ENCODE measurements at regions not wholly inside any gene's neighbourhood (a gene's known extent, or its start where the extent isn't known, plus 50 kb on each side); places are given as distances from the start of the nearest gene placed in this dataset.
"Not testable (repeated sequence)": the region's sequence is repeated elsewhere in the genome, so short reads cannot be mapped to it uniquely, and the experiment has no call there.

- no peak overlapping the region for H3K27ac Mint-ChIP-seq
- H3K27me3 Mint-ChIP-seq = no peaks in the 10 kb centered on the region
- H3K4me3 Mint-ChIP-seq = no peak overlapping the region
- no peaks in the 10 kb centered on the region for H3K4me1 Mint-ChIP-seq
- H3K9me3 Mint-ChIP-seq = peaks cover 6 to 16% (median 7%) of the 10 kb centered on the region in 7 donors
- H3K36me3 Mint-ChIP-seq = no peaks in the 10 kb centered on the region
- ATAC-seq (ENCODE audit: low read depth in 2 of 2) (no peak), DNase-seq (no peak)
These were observed 353.0 kb upstream of the IRS4 start for GRCh38 chrX:109089359-109089758.

- Mint-ChIP-seq H3K9me3 (peaks cover 0 to 20% (median 9%) of the 10 kb centered on the region in 7 donors), H3K36me3 (no peaks in the 10 kb centered on the region), H3K27ac (no peak overlapping the region), H3K27me3 (no peaks in the 10 kb centered on the region), H3K4me3 (no peak overlapping the region), H3K4me1 (no peaks in the 10 kb centered on the region)
- no peak for ATAC-seq (ENCODE audit: low read depth in 2 of 2)
- DNase-seq = no peak
These were observed 341.4 kb upstream of the IRS4 start for GRCh38 chrX:109077788-109078187.

DNA sequence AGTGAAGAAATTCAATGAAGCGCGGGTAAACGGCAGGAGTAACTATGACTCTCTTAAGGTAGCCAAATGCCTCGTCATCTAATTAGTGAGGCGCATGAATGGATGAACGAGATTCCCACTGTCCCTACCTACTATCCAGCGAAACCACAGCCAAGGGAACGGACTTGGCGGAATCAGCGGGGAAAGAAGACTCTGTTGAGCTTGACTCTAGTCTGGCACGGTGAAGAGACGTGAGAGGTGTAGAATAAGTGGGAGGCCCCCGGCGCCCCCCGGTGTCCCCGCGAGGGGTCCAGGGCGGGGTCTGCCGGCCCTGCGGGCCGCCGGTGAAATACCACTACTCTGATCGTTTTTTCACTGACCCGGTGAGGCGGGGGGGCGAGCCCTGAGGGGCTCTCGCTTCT lies 317.8 kb upstream of the IRS4 start:
- H3K27ac Mint-ChIP-seq; H3K36me3 Mint-ChIP-seq; H3K27me3 Mint-ChIP-seq; H3K9me3 Mint-ChIP-seq; DNase-seq; H3K4me3 Mint-ChIP-seq; H3K4me1 Mint-ChIP-seq; ATAC-seq (ENCODE audit: low read depth in 2 of 2): not testable (repeated sequence)

GRCh38 chrX:109049903-109050302 lies 313.5 kb upstream of the IRS4 start:
- Mint-ChIP-seq H3K36me3 (no peaks in the 10 kb centered on the region), H3K9me3 (peaks cover 0 to 8% (median 0%) of the 10 kb centered on the region in 7 donors), H3K4me3 (no peak overlapping the region), H3K27me3 (no peaks in the 10 kb centered on the region), H3K27ac (peak overlapping the region in 2 of 6 donors; percentile 48 to 75), H3K4me1 (no peaks in the 10 kb centered on the region)
- DNase-seq = no peak
- no peak for ATAC-seq (ENCODE audit: low read depth in 2 of 2)

DNA sequence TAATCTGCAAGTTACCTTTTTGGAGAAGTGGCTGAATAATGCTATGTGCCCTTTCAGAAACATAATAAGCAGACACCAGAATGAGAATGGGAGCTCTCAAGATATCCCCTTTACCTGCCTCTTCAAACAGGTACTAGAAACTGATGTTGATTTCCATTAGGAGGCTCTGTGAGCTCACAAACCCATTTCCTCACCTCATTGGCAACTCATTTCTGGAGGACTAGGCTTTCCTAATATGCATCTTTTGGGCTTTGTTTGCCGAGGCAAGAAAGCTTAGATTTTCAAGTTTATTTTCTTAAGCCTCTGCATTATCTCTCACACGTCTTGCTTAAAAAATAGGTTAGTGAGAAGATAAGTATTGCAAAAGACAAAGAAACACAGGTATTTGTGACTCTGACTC lies 313.1 kb upstream of the IRS4 start:
- Mint-ChIP-seq H3K4me3 (no peak overlapping the region), H3K27me3 (no peaks in the 10 kb centered on the region), H3K9me3 (peaks cover 0 to 8% (median 0%) of the 10 kb centered on the region in 7 donors), H3K36me3 (no peaks in the 10 kb centered on the region), H3K4me1 (no peaks in the 10 kb centered on the region), H3K27ac (no peak overlapping the region)
- no peak for ATAC-seq (ENCODE audit: low read depth in 2 of 2)
- no peak for DNase-seq

DNA sequence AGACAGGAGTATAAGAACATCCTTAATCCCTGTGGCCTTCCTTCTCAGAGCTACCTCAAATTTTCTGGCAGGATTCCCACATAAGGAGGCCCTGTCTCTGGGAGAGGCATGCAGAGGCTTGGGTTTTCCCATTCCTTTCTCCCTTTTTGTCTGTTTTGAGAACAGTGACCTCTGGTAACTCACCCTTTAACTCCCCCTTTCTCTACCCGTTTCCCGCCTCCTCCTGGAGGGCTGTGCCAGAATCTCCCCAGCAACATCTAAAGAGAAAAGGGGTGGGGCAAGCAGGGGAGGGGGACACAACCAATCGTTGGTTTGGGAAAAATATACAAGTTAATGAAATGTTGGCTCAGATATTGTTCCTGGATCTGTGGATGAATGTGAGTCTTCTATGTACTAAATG lies 303.7 kb upstream of the IRS4 start:
- Mint-ChIP-seq H3K4me1 (no peaks in the 10 kb centered on the region), H3K27ac (no peak overlapping the region), H3K4me3 (no peak overlapping the region), H3K9me3 (peaks cover 0 to 2% (median 0%) of the 10 kb centered on the region in 7 donors), H3K36me3 (no peaks in the 10 kb centered on the region), H3K27me3 (no peaks in the 10 kb centered on the region)
- ATAC-seq (ENCODE audit: low read depth in 2 of 2) (no peak), DNase-seq (no peak)

DNA sequence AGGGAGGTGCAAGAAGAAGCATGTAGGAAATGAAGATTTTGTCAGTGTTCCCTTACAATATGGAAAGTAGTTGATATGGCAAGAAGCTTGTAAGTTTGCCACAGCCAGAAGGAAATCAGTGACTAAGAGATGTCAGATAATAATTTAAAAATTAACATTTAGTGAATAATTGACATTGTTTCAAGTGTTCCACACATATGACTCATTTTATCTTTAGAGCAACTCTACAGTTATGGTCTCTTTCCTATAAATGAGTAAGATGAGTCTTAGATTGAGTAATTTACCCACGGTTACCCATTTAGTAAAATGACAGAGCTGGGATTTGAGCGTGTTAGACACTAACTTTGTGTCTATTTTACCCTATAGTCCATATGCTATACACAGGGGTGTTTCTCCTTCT lies 300.3 kb upstream of the IRS4 start:
- no peak for ATAC-seq (ENCODE audit: low read depth in 2 of 2)
- H3K36me3 Mint-ChIP-seq = no peaks in the 10 kb centered on the region

DNA sequence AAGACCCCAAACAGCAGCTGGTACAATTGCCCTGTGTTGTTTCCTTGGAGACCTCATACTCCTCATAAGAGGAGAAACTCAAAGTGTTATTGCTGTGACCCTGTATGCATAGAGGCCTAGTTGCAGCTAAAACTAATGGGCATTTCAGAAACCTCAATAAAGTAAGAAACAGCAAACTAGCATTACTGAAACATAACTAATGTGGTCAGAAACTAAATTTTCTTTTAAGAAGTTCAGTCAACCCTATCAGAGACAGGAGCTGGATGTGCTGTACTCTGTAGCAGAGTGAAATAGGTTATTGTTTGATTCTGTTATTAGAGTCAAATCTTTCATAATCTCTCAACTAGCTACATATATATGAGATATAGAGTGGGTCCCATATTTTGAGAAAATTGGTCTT lies 257.5 kb upstream of the IRS4 start:
- H3K4me1 Mint-ChIP-seq = no peaks in the 10 kb centered on the region
- no peak overlapping the region for H3K27ac Mint-ChIP-seq
- H3K27me3 Mint-ChIP-seq = no peaks in the 10 kb centered on the region
- H3K4me3 Mint-ChIP-seq = no peak overlapping the region
- H3K36me3 Mint-ChIP-seq = no peaks in the 10 kb centered on the region
- ATAC-seq (ENCODE audit: low read depth in 2 of 2) = no peak
- DNase-seq = no peak
- H3K9me3 Mint-ChIP-seq = peaks cover 2 to 14% (median 12%) of the 10 kb centered on the region in 7 donors

More for the DNA sequence above, 300.3 kb upstream of the IRS4 start:
- Mint-ChIP-seq H3K27me3 (no peaks in the 10 kb centered on the region), H3K4me3 (no peak overlapping the region), H3K9me3 (peaks cover 0 to 6% (median 3%) of the 10 kb centered on the region in 7 donors), H3K27ac (no peak overlapping the region), H3K4me1 (no peaks in the 10 kb centered on the region)
- no peak for DNase-seq

- DNase-seq; H3K36me3 Mint-ChIP-seq; ATAC-seq (ENCODE audit: low read depth in 2 of 2); H3K4me3 Mint-ChIP-seq; H3K27ac Mint-ChIP-seq; H3K4me1 Mint-ChIP-seq; H3K27me3 Mint-ChIP-seq: not testable (repeated sequence)
- peaks cover 0 to 13% (median 3%) of the 10 kb centered on the region in 7 donors for H3K9me3 Mint-ChIP-seq
These were observed 236.5 kb upstream of the IRS4 start for GRCh38 chrX:108972899-108973298.

DNA sequence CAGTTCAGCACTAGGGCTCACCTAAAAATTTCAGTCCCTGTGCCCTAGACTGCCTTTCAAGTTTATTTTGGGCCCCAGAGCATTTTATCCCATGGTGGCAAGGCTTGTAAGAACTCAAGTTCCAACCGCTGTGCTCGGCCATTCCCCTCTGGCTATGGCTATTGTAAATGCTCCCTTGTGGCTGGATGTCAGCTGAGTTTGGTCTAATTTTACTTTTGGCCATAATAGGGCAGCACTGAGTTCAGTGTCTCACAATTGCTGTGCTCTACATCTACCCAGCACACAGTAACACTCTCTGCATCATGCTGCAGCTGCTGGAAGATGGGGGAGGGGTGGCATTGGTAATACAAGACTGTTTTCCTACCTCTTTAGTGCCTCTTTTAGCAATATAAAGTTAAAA lies 210.8 kb upstream of the IRS4 start:
- Mint-ChIP-seq H3K4me1 (no peaks in the 10 kb centered on the region), H3K36me3 (no peaks in the 10 kb centered on the region), H3K4me3 (no peak overlapping the region), H3K9me3 (peaks cover 0 to 6% (median 3%) of the 10 kb centered on the region in 7 donors), H3K27ac (no peak overlapping the region), H3K27me3 (no peaks in the 10 kb centered on the region)
- DNase-seq (no peak), ATAC-seq (ENCODE audit: low read depth in 2 of 2) (no peak)

GRCh38 chrX:108946531-108946930 lies 210.2 kb upstream of the IRS4 start:
- Mint-ChIP-seq H3K9me3 (peaks cover 0 to 8% (median 4%) of the 10 kb centered on the region in 7 donors), H3K4me3 (no peak overlapping the region)
- no peak for DNase-seq

GRCh38 chrX:108945883-108946523 lies 209.6 kb upstream of the IRS4 start:
- ATAC-seq (ENCODE audit: low read depth in 2 of 2) = no peak
- Mint-ChIP-seq H3K4me1 (no peaks in the 10 kb centered on the region), H3K27me3 (no peaks in the 10 kb centered on the region), H3K9me3 (peaks cover 0 to 12% (median 7%) of the 10 kb centered on the region in 7 donors), H3K27ac (no peak overlapping the region), H3K4me3 (no peak overlapping the region), H3K36me3 (no peaks in the 10 kb centered on the region)
- DNase-seq = no peak

More at GRCh38 chrX:108946531-108946930, 210.2 kb upstream of the IRS4 start:
- Mint-ChIP-seq H3K27me3 (no peaks in the 10 kb centered on the region), H3K36me3 (no peaks in the 10 kb centered on the region), H3K4me1 (no peaks in the 10 kb centered on the region), H3K27ac (no peak overlapping the region)
- no peak for ATAC-seq (ENCODE audit: low read depth in 2 of 2)

DNA sequence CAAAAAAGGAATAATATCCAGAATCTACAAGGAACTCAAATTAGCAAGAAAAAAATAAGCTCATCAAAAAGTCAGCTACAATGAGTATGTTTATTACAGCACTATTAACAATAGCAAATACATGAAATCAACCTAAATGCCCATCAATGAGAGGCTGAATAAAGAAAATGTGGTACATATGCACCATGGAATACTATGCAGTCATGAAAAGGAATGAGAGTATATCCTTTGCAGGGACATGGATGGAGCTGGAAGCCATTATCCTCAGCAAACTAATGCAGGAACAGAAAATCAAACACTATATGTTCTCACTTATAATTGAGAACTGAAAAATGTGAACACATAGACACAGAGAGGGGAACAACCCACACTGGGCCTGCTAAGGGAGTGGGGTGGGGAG lies 178.4 kb upstream of the IRS4 start:
- Mint-ChIP-seq H3K9me3 (peaks cover 9 to 18% (median 14%) of the 10 kb centered on the region in 7 donors), H3K4me3 (no peak overlapping the region), H3K27me3 (no peaks in the 10 kb centered on the region), H3K4me1 (no peaks in the 10 kb centered on the region), H3K36me3 (no peaks in the 10 kb centered on the region), H3K27ac (no peak overlapping the region)
- ATAC-seq (ENCODE audit: low read depth in 2 of 2) (no peak), DNase-seq (no peak)

DNA sequence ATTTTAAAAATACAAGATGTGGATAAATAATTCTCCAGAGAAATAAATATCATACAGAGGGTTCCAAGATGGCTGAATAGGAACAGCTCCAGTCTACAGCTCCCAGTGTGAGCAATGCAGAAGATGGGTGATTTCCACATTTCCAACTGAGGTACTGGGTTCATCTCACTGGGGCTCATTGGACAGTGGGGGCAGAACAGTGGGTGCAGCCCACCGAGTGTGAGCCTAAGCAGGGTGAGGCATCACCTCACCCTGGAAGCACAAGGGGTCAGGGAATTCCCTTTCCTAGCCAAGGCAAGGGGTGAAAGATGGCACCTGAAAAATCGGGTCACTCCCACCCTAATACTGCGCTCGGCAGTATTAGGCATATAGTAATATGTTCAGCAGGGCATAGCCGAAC lies 167.5 kb upstream of the IRS4 start:
- not testable (repeated sequence) for H3K4me3 Mint-ChIP-seq; H3K36me3 Mint-ChIP-seq; H3K4me1 Mint-ChIP-seq; ATAC-seq (ENCODE audit: low read depth in 2 of 2); H3K27me3 Mint-ChIP-seq; DNase-seq; H3K27ac Mint-ChIP-seq
- peaks cover 0 to 12% (median 10%) of the 10 kb centered on the region in 7 donors for H3K9me3 Mint-ChIP-seq

- H3K9me3 Mint-ChIP-seq = peaks cover 6 to 32% (median 14%) of the 10 kb centered on the region in 7 donors
- no peak overlapping the region for H3K4me3 Mint-ChIP-seq
- DNase-seq (no peak), ATAC-seq (ENCODE audit: low read depth in 2 of 2) (no peak)
- H3K27me3 Mint-ChIP-seq = no peaks in the 10 kb centered on the region
- H3K4me1 Mint-ChIP-seq = no peaks in the 10 kb centered on the region
- H3K27ac Mint-ChIP-seq = no peak overlapping the region
- no peaks in the 10 kb centered on the region for H3K36me3 Mint-ChIP-seq
These were observed 164.0 kb upstream of the IRS4 start for GRCh38 chrX:108900333-108900732.
